SK-N-SH (cell line): ENCODE measurements at regions not wholly inside any gene's neighbourhood (a gene's known extent, or its start where the extent isn't known, plus 50 kb on each side); places are given as distances from the start of the nearest gene placed in this dataset.
"Not testable (repeated sequence)": the region's sequence is repeated elsewhere in the genome, so short reads cannot be mapped to it uniquely, and the experiment has no call there.

Experiments used
- CTCF ChIA-PET: fragments of 300-600, 350-600 bp; formaldehyde crosslinking; extraction: SDS; loops from one replicate; lab custom pipeline; 2021; lab: Yijun Ruan, JAX
- POLR2A ChIA-PET: fragments of 350-600 bp; sonication (Branson Sonifier 250); formaldehyde crosslinking; extraction: SDS; loops from one replicate; lab custom pipeline; 2020; ENCODE audit warnings: antibody characterized with exemption, inconsistent platforms; lab: Yijun Ruan, JAX
- DNase-seq: peaks from one replicate; pipeline ENCODE4 v3.0.0; 2012
- H2AFZ ChIP-seq: fragments of 200-600 bp; sonication (generic); 2 replicates; pipeline ENCODE4 v1.8.1; 2016; ENCODE audit warnings: antibody characterized with exemption, mild to moderate bottlenecking, low read depth
- H3F3A ChIP-seq: fragments of 200-600 bp; sonication (generic); replicated peaks from 2 replicates; pipeline ENCODE3; 2016; ENCODE audit warnings: antibody characterized with exemption, mild to moderate bottlenecking; ENCODE audit not compliant: insufficient read depth
- H3K27ac ChIP-seq, 2 experiments: fragments of 200-500 bp in 1 of 2; fragments of 200-600 bp in 1 of 2; sonication (Bioruptor generic) in 1 of 2; sonication (generic), shearing (Covaris generic) in 1 of 2; 2 replicates each; pipeline versions ENCODE4 v1.5.1 to v1.6.1; 2014 to 2016; ENCODE audit warnings: low read depth in 2 of 2, inconsistent platforms in 1 of 2, low read length in 1 of 2, mild to moderate bottlenecking in 1 of 2, mixed read lengths in 1 of 2
- H3K27me3 ChIP-seq: fragments of 200-600 bp; sonication (generic), shearing (Covaris generic); 2 replicates; pipeline ENCODE4 v1.6.1; 2016; ENCODE audit warnings: mixed run types; ENCODE audit not compliant: insufficient read depth
- H3K36me3 ChIP-seq, 2 experiments: fragments of 200-500 bp in 1 of 2; fragments of 200-600 bp in 1 of 2; sonication (Bioruptor generic) in 1 of 2; sonication (generic) in 1 of 2; replicated peaks in 1 of 2; 2 replicates each; pipeline versions ENCODE3 to v1.5.1; 2014 to 2016; ENCODE audit warnings: low read length in 1 of 2, mild to moderate bottlenecking in 1 of 2; ENCODE audit not compliant: insufficient read depth in 2 of 2, control insufficient read depth in 1 of 2
- H3K4me1 ChIP-seq, 2 experiments: fragments of 200-500 bp in 1 of 2; fragments of 200-600 bp in 1 of 2; sonication (Bioruptor generic) in 1 of 2; sonication (generic), shearing (Covaris generic) in 1 of 2; 2 replicates each; pipeline versions ENCODE4 v1.5.1 to v1.6.1; 2014 to 2016; ENCODE audit warnings: low read depth in 1 of 2, low read length in 1 of 2, mixed run types in 1 of 2; ENCODE audit not compliant: insufficient read depth in 2 of 2, control insufficient read depth in 1 of 2
- H3K4me2 ChIP-seq: fragments of 200-600 bp; sonication (generic), shearing (Covaris generic); 2 replicates; pipeline ENCODE4 v1.6.1; 2017; ENCODE audit warnings: mixed run types
- H3K4me3 ChIP-seq, 2 experiments: fragments of 200-500 bp in 1 of 2; fragments of 200-600 bp in 1 of 2; sonication (Bioruptor generic) in 1 of 2; sonication (generic), shearing (Covaris generic) in 1 of 2; 2 replicates each; pipeline versions ENCODE4 v1.5.1 to v1.8.1; 2014 to 2016; ENCODE audit warnings: low read depth in 2 of 2, inconsistent platforms in 1 of 2, low read length in 1 of 2, mild to moderate bottlenecking in 1 of 2, mixed read lengths in 1 of 2, moderate library complexity in 1 of 2
- H3K79me2 ChIP-seq: fragments of 200-600 bp; sonication (generic); 2 replicates; pipeline ENCODE4 v1.8.1; 2017; ENCODE audit warnings: mild to moderate bottlenecking; ENCODE audit not compliant: insufficient read depth
- H3K9ac ChIP-seq: fragments of 200-600 bp; sonication (generic); 2 replicates; pipeline ENCODE4 v1.6.1; 2017; ENCODE audit warnings: mixed run types
- H3K9me2 ChIP-seq: fragments of 200-600 bp; sonication (generic); 2 replicates; pipeline ENCODE4 v1.6.1; 2017; ENCODE audit warnings: mixed run types
- H3K9me3 ChIP-seq: fragments of 200-600 bp; sonication (generic); 2 replicates; pipeline ENCODE4 v1.6.1; 2017; ENCODE audit warnings: mixed run types, mild to moderate bottlenecking, moderate library complexity
- H4K20me1 ChIP-seq: fragments of 200-600 bp; sonication (generic); 2 replicates; pipeline ENCODE4 v1.6.1; 2017; ENCODE audit warnings: mild to moderate bottlenecking, mixed run types; ENCODE audit not compliant: insufficient read depth
- WGBS: methylation state at CpG from one replicate; pipeline ENCODE4 v1.1.6; 2017; ENCODE audit warnings: low lambda C conversion rate; 5-methylcytosine and 5-hydroxymethylcytosine counted together

- H3K27ac ChIP-seq, CTCF ChIA-PET, H4K20me1 ChIP-seq, H3K9me3 ChIP-seq, DNase-seq, H3F3A ChIP-seq, H3K27me3 ChIP-seq, POLR2A ChIA-PET, H3K9me2 ChIP-seq, H3K79me2 ChIP-seq, H3K4me3 ChIP-seq, H3K4me1 ChIP-seq, H3K9ac ChIP-seq, H2AFZ ChIP-seq, H3K4me2 ChIP-seq, H3K36me3 ChIP-seq: not testable (repeated sequence)
- WGBS = 0% methylated on average over 4 of the region's 6 CpGs
Measured at GRCh38 chr14:105596374-105596773, 70.0 kb downstream of the TMEM121 start.

- H3K4me1 ChIP-seq, DNase-seq, H3K36me3 ChIP-seq, CTCF ChIA-PET, H3K9me3 ChIP-seq, H3K27ac ChIP-seq, H3K79me2 ChIP-seq, H3K4me2 ChIP-seq, H4K20me1 ChIP-seq, H2AFZ ChIP-seq, H3K27me3 ChIP-seq, POLR2A ChIA-PET, H3F3A ChIP-seq, H3K9ac ChIP-seq, H3K9me2 ChIP-seq, H3K4me3 ChIP-seq: not testable (repeated sequence)
- 69% methylated on average over 26 of the region's 29 CpGs for WGBS
Measured at GRCh38 chr14:105598040-105598763, 71.8 kb downstream of the TMEM121 start.

- POLR2A ChIA-PET, DNase-seq, H3K9me2 ChIP-seq, H4K20me1 ChIP-seq, H3K27ac ChIP-seq, H2AFZ ChIP-seq, H3K4me2 ChIP-seq, H3K9ac ChIP-seq, H3K4me3 ChIP-seq, H3K27me3 ChIP-seq, H3K9me3 ChIP-seq, H3K4me1 ChIP-seq, H3K36me3 ChIP-seq, CTCF ChIA-PET, H3F3A ChIP-seq, H3K79me2 ChIP-seq: not testable (repeated sequence)
- WGBS = no CpG with 5 or more reads among the region's 26 CpGs
Measured at GRCh38 chr14:105598925-105599586, 72.7 kb downstream of the TMEM121 start.

- H3K9ac ChIP-seq, CTCF ChIA-PET, H3K9me2 ChIP-seq, H4K20me1 ChIP-seq, H3K27ac ChIP-seq, DNase-seq, H3K9me3 ChIP-seq, H3F3A ChIP-seq, H3K4me2 ChIP-seq, H3K27me3 ChIP-seq, H3K4me3 ChIP-seq, H3K36me3 ChIP-seq, POLR2A ChIA-PET, H3K4me1 ChIP-seq, H2AFZ ChIP-seq, H3K79me2 ChIP-seq: not testable (repeated sequence)
- 38% methylated on average over 20 of the region's 52 CpGs for WGBS
Measured at GRCh38 chr14:105600195-105600938, 74.0 kb downstream of the TMEM121 start.
